HCT116 (cell line): ENCODE measurements at regions not wholly inside any gene's neighbourhood (a gene's known extent, or its start where the extent isn't known, plus 50 kb on each side); places are given as distances from the start of the nearest gene placed in this dataset.

ENCODE experiments used
- ATAC-seq: fragments of 200-7000 bp; cut with Tn5 transposase; 2 replicates; pipeline ENCODE4 v1.9.1; 2020; ENCODE audit warnings: mild to moderate bottlenecking, moderate library complexity
- BruUV-seq: library from RNA; stranded (reverse); fragments of 400-500 nt; replicated peaks from 2 replicates; lab custom pipeline; 2021; lab: Mats Ljungman, UMichigan
- CTCF ChIA-PET: fragments of 300-600 bp; sonication (Branson Sonifier 250); formaldehyde crosslinking; loops from one replicate; lab custom pipeline; 2021; ENCODE audit warnings: antibody characterized with exemption; lab: Charles Lee
- POLR2A ChIA-PET: fragments of 300-600, 350-600 bp; sonication (Branson Sonifier 250); formaldehyde crosslinking; loops from one replicate; lab custom pipeline; 2021; ENCODE audit warnings: antibody characterized with exemption; lab: Charles Lee
- RAD21 ChIA-PET, 2 experiments: fragments of 300-600 bp; sonication (Branson Sonifier 250); formaldehyde crosslinking; loops; one replicate each; lab custom pipeline; 2023; ENCODE audit warnings: low total read pairs in 2 of 2; ENCODE audit not compliant: uncharacterized antibody in 2 of 2, unreplicated experiment in 2 of 2, low non-redundant PET in 1 of 2; lab: Charles Lee
- DNase-seq: peaks from one replicate; pipeline ENCODE4 v3.0.0-alpha.2; 2010; ENCODE audit warnings: low read depth, low spot score
- H2AFZ ChIP-seq: fragments of 200-600 bp; shearing (Covaris generic), sonication (generic); 2 replicates; pipeline ENCODE4 v1.6.1; 2017; ENCODE audit warnings: low read depth, mixed run types, mixed read lengths, antibody characterized with exemption, low read length; ENCODE audit not compliant: poor library complexity, severe bottlenecking
- H3K27ac ChIP-seq: 2 replicates; pipeline ENCODE4 v1.5.1; 2012; ENCODE audit warnings: low read depth, low read length
- H3K27me3 ChIP-seq: fragments of 200-600 bp; sonication (generic); 2 replicates; pipeline ENCODE4 v1.6.1; 2016; ENCODE audit warnings: mixed run types, low read length, mixed read lengths; ENCODE audit not compliant: insufficient read depth
- H3K36me3 ChIP-seq, 2 experiments: fragments of 200-500 bp in 1 of 2; fragments of 200-600 bp in 1 of 2; sonication (Bioruptor generic) in 1 of 2; sonication (generic) in 1 of 2; 2 replicates each; pipeline versions ENCODE4 v1.5.1 to v1.6.1; 2014 to 2016; ENCODE audit warnings: low read length in 2 of 2, inconsistent platforms in 1 of 2, mixed read lengths in 1 of 2, mixed run types in 1 of 2; ENCODE audit not compliant: insufficient read depth in 2 of 2, control insufficient read depth in 1 of 2
- H3K4me1 ChIP-seq, 2 experiments: fragments of 200-600 bp in 1 of 2; sonication (generic) in 1 of 2; 2 replicates each; pipeline versions ENCODE4 v1.5.1 to v1.6.1; 2012 to 2017; ENCODE audit warnings: low read length in 2 of 2, inconsistent platforms in 1 of 2, mild to moderate bottlenecking in 1 of 2, mixed read lengths in 1 of 2, mixed run types in 1 of 2, moderate library complexity in 1 of 2; ENCODE audit not compliant: insufficient read depth in 2 of 2, control insufficient read depth in 1 of 2
- H3K4me2 ChIP-seq: fragments of 200-600 bp; sonication (generic); 2 replicates; pipeline ENCODE4 v1.6.1; 2017; ENCODE audit warnings: mixed run types, low read length, mixed read lengths
- H3K4me3 ChIP-seq, 2 experiments: fragments of 200-600 bp in 1 of 2; sonication (generic) in 1 of 2; replicated peaks in 1 of 2; 2 replicates each; pipeline ENCODE4 v1.5.1; 2011 to 2016; ENCODE audit warnings: low read length in 2 of 2, control low read depth in 1 of 2, low read depth in 1 of 2, mild to moderate bottlenecking in 1 of 2, mixed read lengths in 1 of 2, mixed run types in 1 of 2
- H3K79me2 ChIP-seq: fragments of 200-600 bp; sonication (generic); 2 replicates; pipeline ENCODE4 v1.6.1; 2017; ENCODE audit warnings: mild to moderate bottlenecking, mixed run types, low read length, moderate library complexity, mixed read lengths; ENCODE audit not compliant: insufficient read depth
- H3K9ac ChIP-seq: fragments of 200-600 bp; sonication (generic); 2 replicates; pipeline ENCODE4 v1.6.1; 2016; ENCODE audit warnings: low read length, mixed read lengths
- H3K9me2 ChIP-seq: fragments of 200-600 bp; sonication (generic), shearing (Covaris generic); 2 replicates; pipeline ENCODE4 v1.6.1; 2017; ENCODE audit warnings: mixed run types, mild to moderate bottlenecking, moderate library complexity; ENCODE audit not compliant: insufficient read depth
- H3K9me3 ChIP-seq, 2 experiments: fragments of 200-500 bp in 1 of 2; fragments of 200-600 bp in 1 of 2; sonication (Bioruptor generic) in 1 of 2; sonication (generic) in 1 of 2; 2 replicates each; pipeline ENCODE4 v1.6.1; 2014 to 2017; ENCODE audit warnings: low read length in 2 of 2, mixed read lengths in 2 of 2, inconsistent platforms in 1 of 2, low read depth in 1 of 2, mild to moderate bottlenecking in 1 of 2, mixed run types in 1 of 2, moderate library complexity in 1 of 2; ENCODE audit not compliant: control insufficient read depth in 1 of 2, insufficient read depth in 1 of 2
- H4K20me1 ChIP-seq: fragments of 200-600 bp; sonication (generic), shearing (Covaris generic); 2 replicates; pipeline ENCODE4 v1.6.1; 2017; ENCODE audit warnings: mixed run types, mild to moderate bottlenecking, moderate library complexity; ENCODE audit not compliant: insufficient read depth
- CBX3 ChIP-seq: IDR thresholded peaks from 2 replicates; pipeline ENCODE4 v1.6.1; 2012; ENCODE audit warnings: low read depth
- CEBPB ChIP-seq: IDR thresholded peaks from 2 replicates; pipeline ENCODE4 v1.6.1; 2012; ENCODE audit warnings: low read depth
- EGR1 ChIP-seq: IDR thresholded peaks from 2 replicates; pipeline ENCODE4 v1.6.1; 2012; ENCODE audit warnings: low read depth
- EZH2 ChIP-seq: fragments of 200-600 bp; sonication (generic); IDR thresholded peaks from 2 replicates; pipeline ENCODE4 v1.6.1; 2017; ENCODE audit warnings: antibody characterized with exemption, mixed run types
- EZH2phosphoT487 ChIP-seq: fragments of 200-600 bp; IDR thresholded peaks from 2 replicates; pipeline ENCODE4 v1.6.1; 2018; ENCODE audit warnings: antibody characterized with exemption, borderline replicate concordance
- POLR2A ChIP-seq: IDR thresholded peaks from 2 replicates; pipeline ENCODE4 v1.7.0; 2011; ENCODE audit warnings: borderline replicate concordance; ENCODE audit not compliant: insufficient read depth, insufficient read length; ENCODE audit errors: extremely low read depth
- POLR2AphosphoS5 ChIP-seq: IDR thresholded peaks from 2 replicates; pipeline ENCODE4 v1.6.1; 2011; ENCODE audit warnings: mild to moderate bottlenecking, low read depth, low read length, moderate library complexity
- RAD21 ChIP-seq: IDR thresholded peaks from 2 replicates; pipeline ENCODE4 v1.6.1; 2012; ENCODE audit warnings: low read depth, mild to moderate bottlenecking
- SP1 ChIP-seq: IDR thresholded peaks from 2 replicates; pipeline ENCODE4 v1.6.1; 2012; ENCODE audit warnings: low read depth
- SRF ChIP-seq: IDR thresholded peaks from 2 replicates; pipeline ENCODE4 v1.6.1; 2012; ENCODE audit warnings: low read depth
- TCF7L2 ChIP-seq: IDR thresholded peaks from 2 replicates; pipeline ENCODE4 v1.7.0; 2011; ENCODE audit warnings: borderline replicate concordance, inconsistent platforms; ENCODE audit not compliant: insufficient read depth, insufficient read length; ENCODE audit errors: extremely low read depth
- YY1 ChIP-seq: IDR thresholded peaks from 2 replicates; pipeline ENCODE4 v1.6.1; 2011; ENCODE audit warnings: low read length, low read depth, moderate library complexity, mild to moderate bottlenecking; ENCODE audit not compliant: insufficient replicate concordance; ENCODE audit errors: extremely low read depth
- intact Hi-C: fragments of 100-400 bp; cut with micrococcal nuclease; formaldehyde crosslinking; loops from 2 replicates; pipeline ENCODE4 v1.10.0; 2022
- TF ChIP-seq, protein P1 (sequence below): IDR thresholded peaks from 2 replicates; pipeline ENCODE4 v1.6.1; 2012
- TF ChIP-seq, protein P2 (sequence below): IDR thresholded peaks from 2 replicates; pipeline ENCODE4 v1.6.1; 2012; ENCODE audit warnings: low read depth
- TF ChIP-seq, protein P3 (sequence below): IDR thresholded peaks from 2 replicates; pipeline ENCODE4 v1.6.1; 2012

DNA sequence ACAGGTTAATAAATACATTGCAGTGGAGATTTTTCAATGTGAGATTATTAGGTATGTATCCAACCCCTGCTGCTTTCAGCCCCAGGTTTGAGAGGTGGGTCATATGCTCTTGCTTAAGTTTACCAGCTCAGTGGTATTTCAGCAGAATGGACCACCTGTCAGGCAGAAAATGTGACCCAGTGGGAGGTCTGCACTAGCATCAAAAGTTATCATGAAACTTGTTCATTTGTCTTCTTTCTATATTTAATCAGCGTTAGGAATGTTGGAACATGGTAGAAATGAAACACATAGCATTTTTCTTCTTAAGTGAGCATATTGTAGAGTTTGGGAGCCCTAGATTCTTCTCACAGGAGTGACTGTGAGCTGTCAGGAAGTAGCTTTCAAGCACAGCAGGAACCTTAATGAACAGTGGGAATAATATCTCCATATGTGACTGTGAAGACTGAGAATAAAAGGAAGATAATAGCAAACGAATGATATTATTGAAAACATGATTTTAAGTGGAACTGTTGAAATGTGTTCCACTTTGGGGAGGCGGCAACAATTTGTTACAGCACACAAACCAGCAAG, 596.9 kb upstream of the CDH6 start:
- peaks cover 3 to 28% of the 10 kb centered on the region in 2 experiments; a peak in 2 of 4 replicates for H3K9me3 ChIP-seq
- no peak overlapping the region for H3K4me2 ChIP-seq
- no peak overlapping the region for H3K27ac ChIP-seq
- no peak for ATAC-seq
- CTCF ChIA-PET: no interaction called here
- no peaks in the 10 kb centered on the region for H3K36me3 ChIP-seq
- no peaks in the 10 kb centered on the region for H4K20me1 ChIP-seq
- no peak overlapping the region for H3K9ac ChIP-seq
- H3K27me3 ChIP-seq: no peaks in the 10 kb centered on the region
- TF ChIP-seq EZH2phosphoT487 (no peak), EGR1 (no peak), SRF (no peak), CBX3 (no peak), SP1 (no peak), POLR2AphosphoS5 (no peak), EZH2 (no peak), TCF7L2 (no peak), POLR2A (no peak), CEBPB (no peak), RAD21 (no peak), YY1 (no peak)
- TF ChIP-seq, protein P1, sequence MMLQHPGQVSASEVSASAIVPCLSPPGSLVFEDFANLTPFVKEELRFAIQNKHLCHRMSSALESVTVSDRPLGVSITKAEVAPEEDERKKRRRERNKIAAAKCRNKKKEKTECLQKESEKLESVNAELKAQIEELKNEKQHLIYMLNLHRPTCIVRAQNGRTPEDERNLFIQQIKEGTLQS: no peak
- TF ChIP-seq, protein P2, sequence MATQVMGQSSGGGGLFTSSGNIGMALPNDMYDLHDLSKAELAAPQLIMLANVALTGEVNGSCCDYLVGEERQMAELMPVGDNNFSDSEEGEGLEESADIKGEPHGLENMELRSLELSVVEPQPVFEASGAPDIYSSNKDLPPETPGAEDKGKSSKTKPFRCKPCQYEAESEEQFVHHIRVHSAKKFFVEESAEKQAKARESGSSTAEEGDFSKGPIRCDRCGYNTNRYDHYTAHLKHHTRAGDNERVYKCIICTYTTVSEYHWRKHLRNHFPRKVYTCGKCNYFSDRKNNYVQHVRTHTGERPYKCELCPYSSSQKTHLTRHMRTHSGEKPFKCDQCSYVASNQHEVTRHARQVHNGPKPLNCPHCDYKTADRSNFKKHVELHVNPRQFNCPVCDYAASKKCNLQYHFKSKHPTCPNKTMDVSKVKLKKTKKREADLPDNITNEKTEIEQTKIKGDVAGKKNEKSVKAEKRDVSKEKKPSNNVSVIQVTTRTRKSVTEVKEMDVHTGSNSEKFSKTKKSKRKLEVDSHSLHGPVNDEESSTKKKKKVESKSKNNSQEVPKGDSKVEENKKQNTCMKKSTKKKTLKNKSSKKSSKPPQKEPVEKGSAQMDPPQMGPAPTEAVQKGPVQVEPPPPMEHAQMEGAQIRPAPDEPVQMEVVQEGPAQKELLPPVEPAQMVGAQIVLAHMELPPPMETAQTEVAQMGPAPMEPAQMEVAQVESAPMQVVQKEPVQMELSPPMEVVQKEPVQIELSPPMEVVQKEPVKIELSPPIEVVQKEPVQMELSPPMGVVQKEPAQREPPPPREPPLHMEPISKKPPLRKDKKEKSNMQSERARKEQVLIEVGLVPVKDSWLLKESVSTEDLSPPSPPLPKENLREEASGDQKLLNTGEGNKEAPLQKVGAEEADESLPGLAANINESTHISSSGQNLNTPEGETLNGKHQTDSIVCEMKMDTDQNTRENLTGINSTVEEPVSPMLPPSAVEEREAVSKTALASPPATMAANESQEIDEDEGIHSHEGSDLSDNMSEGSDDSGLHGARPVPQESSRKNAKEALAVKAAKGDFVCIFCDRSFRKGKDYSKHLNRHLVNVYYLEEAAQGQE: no peak
- TF ChIP-seq, protein P3, sequence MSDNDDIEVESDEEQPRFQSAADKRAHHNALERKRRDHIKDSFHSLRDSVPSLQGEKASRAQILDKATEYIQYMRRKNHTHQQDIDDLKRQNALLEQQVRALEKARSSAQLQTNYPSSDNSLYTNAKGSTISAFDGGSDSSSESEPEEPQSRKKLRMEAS: no peak
- DNase-seq: no peak
- RAD21 ChIA-PET: no interaction called here
- H3K4me1 ChIP-seq: no peaks in the 10 kb centered on the region
- intact Hi-C loops: no loop called here
- POLR2A ChIA-PET: no interaction called here
- BruUV-seq: no TSS peak
- no peaks in the 10 kb centered on the region for H3K79me2 ChIP-seq
- H3K4me3 ChIP-seq: no peak overlapping the region
- no peaks in the 10 kb centered on the region for H3K9me2 ChIP-seq
- H2AFZ ChIP-seq: no peak overlapping the region
